AG04449 (cell line): ENCODE measurements at regions not wholly inside any gene's neighbourhood (a gene's known extent, or its start where the extent isn't known, plus 50 kb on each side); places are given as distances from the start of the nearest gene placed in this dataset.

Experiments used
- CTCF ChIA-PET: fragments of 350-600 bp; formaldehyde crosslinking; extraction: SDS; loops from one replicate; lab custom pipeline; 2021; ENCODE audit warnings: antibody characterized with exemption; lab: Yijun Ruan, JAX
- POLR2A ChIA-PET: fragments of 400-600, 350-600 bp; formaldehyde crosslinking; extraction: SDS; loops from one replicate; lab custom pipeline; 2020; ENCODE audit warnings: antibody characterized with exemption, inconsistent platforms; lab: Yijun Ruan, JAX
- DNase-seq: peaks from one replicate; pipeline ENCODE4 v3.0.0-alpha.2; 2010; ENCODE audit warnings: low read depth, low spot score
- H3K4me3 ChIP-seq: 2 replicates; pipeline ENCODE4 v1.5.1; 2011; ENCODE audit warnings: low read depth, mild to moderate bottlenecking, control low read depth, low read length
- CTCF ChIP-seq: IDR thresholded peaks from one replicate; pipeline ENCODE4 v1.5.1; 2011; ENCODE audit warnings: mild to moderate bottlenecking, moderate library complexity, low read length, control low read depth, inconsistent platforms; ENCODE audit not compliant: insufficient read depth; ENCODE audit errors: missing control alignments

GRCh38 chr3:95789111-95789510 is 1025.3 kb upstream of the EPHA6 start:
- no peak for DNase-seq
- no peak for TF ChIP-seq CTCF
- ChIA-PET POLR2A (no interaction called here), CTCF (no interaction called here)
- H3K4me3 ChIP-seq, result no peak overlapping the region

- H3K4me3 ChIP-seq, result no peak overlapping the region
- no peak for DNase-seq
- ChIA-PET CTCF (no interaction called here), POLR2A (no interaction called here)
- no peak for TF ChIP-seq CTCF
Measured at GRCh38 chr3:95797081-95797480, 1017.3 kb upstream of the EPHA6 start.

- no peak overlapping the region for H3K4me3 ChIP-seq
- no peak for TF ChIP-seq CTCF
- CTCF ChIA-PET, result no interaction called here
- POLR2A ChIA-PET, result no interaction called here
- no peak for DNase-seq
Measured at GRCh38 chr3:95798628-95799027, 1015.8 kb upstream of the EPHA6 start.

- POLR2A ChIA-PET, result no interaction called here
- CTCF ChIA-PET, result no interaction called here
Measured at GRCh38 chr3:95810462-95810861, 1003.9 kb upstream of the EPHA6 start.

GRCh38 chr3:95813244-95813643 is 1001.1 kb upstream of the EPHA6 start:
- ChIA-PET POLR2A (no interaction called here), CTCF (no interaction called here)
- TF ChIP-seq CTCF, result no peak
- no peak overlapping the region for H3K4me3 ChIP-seq
- no peak for DNase-seq

More at GRCh38 chr3:95810462-95810861, 1003.9 kb upstream of the EPHA6 start:
- DNase-seq, result no peak
- no peak overlapping the region for H3K4me3 ChIP-seq
- no peak for TF ChIP-seq CTCF

GRCh38 chr3:95815828-95816227 is 998.6 kb upstream of the EPHA6 start:
- ChIA-PET CTCF (no interaction called here), POLR2A (no interaction called here)
- DNase-seq, result no peak
- TF ChIP-seq CTCF, result no peak
- H3K4me3 ChIP-seq, result no peak overlapping the region
